SK-N-SH (cell line): ENCODE measurements at regions not wholly inside any gene's neighbourhood (a gene's known extent, or its start where the extent isn't known, plus 50 kb on each side); places are given as distances from the start of the nearest gene placed in this dataset.

Source experiments
- CTCF ChIP-seq: fragments of 200-600 bp; sonication (generic); IDR thresholded peaks from 2 replicates; pipeline ENCODE4 v1.6.1; 2017; ENCODE audit warnings: antibody characterized with exemption, mild to moderate bottlenecking, moderate library complexity
- REST ChIP-seq: IDR thresholded peaks from 2 replicates; pipeline ENCODE4 v1.6.1; 2012; ENCODE audit warnings: mild to moderate bottlenecking, low read depth, low read length, moderate library complexity

GRCh38 chr20:51917886-51918535 lies 115.7 kb upstream of the SALL4 start:
- TF ChIP-seq CTCF (no peak), REST (no peak)
